Activated CD8-positive, alpha-beta memory T cell treated with anti-CD3 and anti-CD28 coated beads for 4 hours (primary cell): ENCODE measurements at regions not wholly inside any gene's neighbourhood (a gene's known extent, or its start where the extent isn't known, plus 50 kb on each side); places are given as distances from the start of the nearest gene placed in this dataset.

Experiments
- DNase-seq, 2 donors: peaks; one replicate each; pipeline ENCODE4 v3.0.0-alpha.2; 2020; ENCODE audit warnings: low read depth in 2 of 2

- DNase-seq, result no peak
Observed at GRCh38 chr7:41832941-41833340, 130.1 kb upstream of the INHBA start.

GRCh38 chr7:41830271-41830670, 127.4 kb upstream of the INHBA start:
- DNase-seq, result no peak

GRCh38 chr7:41828911-41829310, 126.0 kb upstream of the INHBA start:
- DNase-seq, result no peak

GRCh38 chr7:41826641-41827040, 123.8 kb upstream of the INHBA start:
- no peak for DNase-seq

GRCh38 chr7:41825927-41826480, 123.1 kb upstream of the INHBA start:
- DNase-seq, result no peak

GRCh38 chr7:41824284-41824683, 121.4 kb upstream of the INHBA start:
- DNase-seq, result no peak

- DNase-seq, result no peak
Observed at GRCh38 chr7:41822259-41822817, 119.4 kb upstream of the INHBA start.

- no peak for DNase-seq
Observed at GRCh38 chr7:41821521-41822213, 118.8 kb upstream of the INHBA start.

GRCh38 chr7:41820111-41820671, 117.3 kb upstream of the INHBA start:
- no peak for DNase-seq

- no peak for DNase-seq
Observed at GRCh38 chr7:41819645-41820044, 116.8 kb upstream of the INHBA start.

GRCh38 chr7:41818765-41819398, 116.0 kb upstream of the INHBA start:
- no peak for DNase-seq

GRCh38 chr7:41817386-41817785, 114.5 kb upstream of the INHBA start:
- no peak for DNase-seq

- DNase-seq, result peak in 1 of 2 donors; percentile 2
Observed at GRCh38 chr7:41816111-41816510, 113.2 kb upstream of the INHBA start.

- no peak for DNase-seq
Observed at GRCh38 chr7:41814888-41815287, 112.0 kb upstream of the INHBA start.

GRCh38 chr7:41813286-41813685, 110.4 kb upstream of the INHBA start:
- DNase-seq, result no peak

- DNase-seq, result no peak
Observed at GRCh38 chr7:41811941-41812340, 109.1 kb upstream of the INHBA start.

- DNase-seq, result no peak
Observed at GRCh38 chr7:41809940-41810576, 107.2 kb upstream of the INHBA start.

- DNase-seq, result no peak
Observed at GRCh38 chr7:41809529-41809939, 106.6 kb upstream of the INHBA start.

GRCh38 chr7:41809116-41809515, 106.2 kb upstream of the INHBA start:
- no peak for DNase-seq

GRCh38 chr7:41808541-41808940, 105.7 kb upstream of the INHBA start:
- no peak for DNase-seq

GRCh38 chr7:41803569-41803968, 100.7 kb upstream of the INHBA start:
- DNase-seq, result no peak

- DNase-seq, result no peak
Observed at GRCh38 chr7:41796331-41796730, 93.4 kb upstream of the INHBA start.
